ENCODE measurements at regions not wholly inside any gene's neighbourhood (a gene's known extent, or its start where the extent isn't known, plus 50 kb on each side); places are given as distances from the start of the nearest gene placed in this dataset.

- no peak for TF ChIP-seq POLR2A (IDR thresholded peaks at IDR 0.05; ENCODE audit: low read depth, low read length)
- TF ChIP-seq CTCF (IDR thresholded peaks at IDR 0.05; ENCODE audit: extremely low read depth in 1 of 2, insufficient read depth in 1 of 2, low read depth in 1 of 2, low read length in 2 of 2) = no peak
Measured at GRCh38 chr14:82886670-82887069, 1353.0 kb upstream of the SEL1L start.
